DOHH2 (cell line): ENCODE measurements at regions not wholly inside any gene's neighbourhood (a gene's known extent, or its start where the extent isn't known, plus 50 kb on each side); places are given as distances from the start of the nearest gene placed in this dataset.

ENCODE experiments used
- CTCF ChIP-seq: fragments of 200-600 bp; sonication (generic); IDR thresholded peaks from one replicate; pipeline ENCODE4 v1.5.1; 2014; ENCODE audit warnings: antibody characterized with exemption, mild to moderate bottlenecking, low read depth, low read length; ENCODE audit not compliant: poor library complexity, severe bottlenecking
- EZH2phosphoT487 ChIP-seq: fragments of 200-600 bp; sonication (generic); IDR thresholded peaks from 2 replicates; pipeline ENCODE4 v1.6.1; 2017; ENCODE audit warnings: borderline replicate concordance, mild to moderate bottlenecking, antibody characterized with exemption, low read length, moderate library complexity, mixed read lengths

DNA sequence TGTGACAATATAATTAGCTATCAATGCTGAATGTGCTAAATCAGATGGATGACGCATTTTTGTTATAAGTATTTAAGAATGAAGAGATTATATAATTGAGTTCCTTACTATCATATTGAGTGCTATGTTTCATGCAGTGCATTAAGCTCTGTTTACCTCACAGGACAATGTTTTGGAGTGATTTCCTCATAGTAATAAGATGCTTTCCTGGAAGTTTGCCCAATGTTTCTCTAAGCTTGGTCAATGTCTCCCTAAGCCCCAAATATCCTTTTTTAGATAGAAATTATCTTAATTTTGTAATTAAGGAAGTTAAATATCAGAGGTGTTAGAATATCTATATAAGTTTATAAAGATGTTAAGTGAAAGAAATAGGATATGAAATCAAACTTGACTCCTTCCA lies 489.6 kb downstream of the MMUT start:
- TF ChIP-seq CTCF (no peak), EZH2phosphoT487 (no peak)
